ENCODE measurements at regions not wholly inside any gene's neighbourhood (a gene's known extent, or its start where the extent isn't known, plus 50 kb on each side); places are given as distances from the start of the nearest gene placed in this dataset.

DNA sequence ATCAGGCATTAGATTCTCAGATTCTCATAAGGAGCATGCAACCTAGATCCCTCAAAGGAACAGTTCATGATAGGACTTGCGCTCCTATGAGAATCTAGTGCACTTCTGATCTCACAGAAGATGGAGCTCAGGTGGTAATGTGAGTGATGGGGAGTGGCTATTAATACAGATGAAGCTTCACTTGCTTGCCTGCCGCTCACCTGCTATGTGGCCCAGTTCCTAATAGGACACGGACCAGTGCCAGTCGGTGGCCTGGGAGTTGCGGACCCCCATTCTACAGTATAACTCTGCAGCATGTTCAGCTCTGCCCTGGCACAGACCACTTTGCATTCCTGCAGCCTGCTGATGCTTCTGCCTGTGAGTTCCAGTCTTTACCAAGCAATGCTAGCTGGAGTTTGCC, 581.3 kb upstream of the KLF4 start:
- TF ChIP-seq, protein P1, sequence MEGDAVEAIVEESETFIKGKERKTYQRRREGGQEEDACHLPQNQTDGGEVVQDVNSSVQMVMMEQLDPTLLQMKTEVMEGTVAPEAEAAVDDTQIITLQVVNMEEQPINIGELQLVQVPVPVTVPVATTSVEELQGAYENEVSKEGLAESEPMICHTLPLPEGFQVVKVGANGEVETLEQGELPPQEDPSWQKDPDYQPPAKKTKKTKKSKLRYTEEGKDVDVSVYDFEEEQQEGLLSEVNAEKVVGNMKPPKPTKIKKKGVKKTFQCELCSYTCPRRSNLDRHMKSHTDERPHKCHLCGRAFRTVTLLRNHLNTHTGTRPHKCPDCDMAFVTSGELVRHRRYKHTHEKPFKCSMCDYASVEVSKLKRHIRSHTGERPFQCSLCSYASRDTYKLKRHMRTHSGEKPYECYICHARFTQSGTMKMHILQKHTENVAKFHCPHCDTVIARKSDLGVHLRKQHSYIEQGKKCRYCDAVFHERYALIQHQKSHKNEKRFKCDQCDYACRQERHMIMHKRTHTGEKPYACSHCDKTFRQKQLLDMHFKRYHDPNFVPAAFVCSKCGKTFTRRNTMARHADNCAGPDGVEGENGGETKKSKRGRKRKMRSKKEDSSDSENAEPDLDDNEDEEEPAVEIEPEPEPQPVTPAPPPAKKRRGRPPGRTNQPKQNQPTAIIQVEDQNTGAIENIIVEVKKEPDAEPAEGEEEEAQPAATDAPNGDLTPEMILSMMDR (IDR thresholded peaks at IDR 0.05): no peak
- TF ChIP-seq EP300 (IDR thresholded peaks at IDR 0.05): no peak
- no peak for TF ChIP-seq POLR2A (IDR thresholded peaks at IDR 0.05)
- no peak for TF ChIP-seq POLR2AphosphoS5 (IDR thresholded peaks at IDR 0.05)
